ENCODE measurements at regions not wholly inside any gene's neighbourhood (a gene's known extent, or its start where the extent isn't known, plus 50 kb on each side); places are given as distances from the start of the nearest gene placed in this dataset.
"Not testable (repeated sequence)": the region's sequence is repeated elsewhere in the genome, so short reads cannot be mapped to it uniquely, and the experiment has no call there.

DNA sequence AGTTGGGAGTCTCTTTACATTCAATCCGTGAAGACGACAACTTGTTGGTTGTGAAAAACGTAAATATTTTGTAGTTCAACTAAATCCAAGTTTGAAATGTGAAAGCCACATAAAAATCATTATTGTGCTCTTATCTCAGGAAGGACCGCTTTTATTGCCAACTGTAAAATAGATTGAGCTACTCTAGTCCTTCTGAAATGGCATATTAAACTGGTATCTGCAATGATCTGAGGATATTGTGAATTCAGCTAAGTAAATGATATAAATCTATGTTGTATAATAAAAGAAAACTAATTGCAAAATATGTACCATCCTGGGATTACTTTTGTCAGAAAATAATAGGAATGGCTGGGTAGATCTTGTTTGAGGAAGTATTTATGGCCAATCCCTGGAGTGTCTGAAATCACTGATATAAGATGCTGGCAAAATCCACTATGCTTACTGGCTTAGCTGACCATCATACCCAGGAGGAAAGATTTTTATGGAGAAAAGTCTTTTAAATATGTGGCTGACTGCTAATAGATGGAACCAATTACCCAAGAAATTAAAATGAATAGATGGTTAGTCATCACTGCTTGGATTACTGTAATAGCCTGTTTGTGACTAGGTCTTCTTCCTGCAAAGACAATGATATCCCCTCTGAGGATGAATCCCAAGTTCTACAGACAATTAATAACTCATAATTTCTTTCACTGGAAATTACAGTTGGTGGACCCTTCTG lies 191.8 kb downstream of the SEMA6D start:
- intact Hi-C loops (cut with micrococcal nuclease) = no loop called here
- H3K4me3 Mint-ChIP-seq = no peak overlapping the region

DNA sequence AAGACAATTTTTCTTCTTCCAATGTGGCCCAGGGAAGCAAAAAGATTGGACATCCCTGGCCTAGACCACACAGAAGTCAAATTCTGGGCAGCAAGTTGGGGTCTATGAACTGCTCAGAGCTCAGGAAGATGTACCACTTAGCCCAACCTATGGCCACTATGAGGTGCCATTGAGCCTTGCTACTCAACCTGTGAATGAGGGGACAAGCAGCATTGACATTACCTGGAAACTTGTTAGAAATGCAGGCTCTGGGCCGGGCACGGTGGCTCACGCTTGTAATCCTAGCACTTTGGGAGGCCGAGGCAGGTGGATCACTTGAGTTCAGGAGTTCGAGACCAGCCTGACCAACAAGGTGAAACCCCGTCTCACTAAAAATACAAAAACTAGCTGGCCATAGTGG lies 195.6 kb downstream of the SEMA6D start:
- H3K4me3 ChIP-seq (replicated peaks in 1 of 3; ENCODE audit: low read depth in 2 of 3, low read length in 3 of 3); H4K20me1 ChIP-seq (ENCODE audit: insufficient read depth, low read length); H2AFZ ChIP-seq (ENCODE audit: insufficient read depth, low read depth, low read length, poor library complexity, severe bottlenecking); H3K9ac ChIP-seq (ENCODE audit: insufficient read depth, low read length, poor library complexity, severe bottlenecking); H3K36me3 ChIP-seq (replicated peaks in 1 of 2; ENCODE audit: control insufficient read depth in 1 of 2, insufficient read depth in 2 of 2, low read length in 2 of 2); H3K79me2 ChIP-seq (ENCODE audit: insufficient read depth, low read length); H3K9me3 Mint-ChIP-seq; H3K9me3 ChIP-seq (replicated peaks in 1 of 2; ENCODE audit: control insufficient read depth in 1 of 2, insufficient read depth in 1 of 2, low read length in 2 of 2); DNase-seq; intact Hi-C loops (cut with micrococcal nuclease); H3K4me1 Mint-ChIP-seq; H3K27ac ChIP-seq (ENCODE audit: low read depth in 1 of 2, low read length in 2 of 2); H3K4me2 ChIP-seq (replicated peaks; ENCODE audit: extremely low read depth, low read length, poor library complexity, severe bottlenecking); H3K27ac Mint-ChIP-seq; H3K36me3 Mint-ChIP-seq; H3K27me3 Mint-ChIP-seq (ENCODE audit: low read depth in 3 of 3); H3K27me3 ChIP-seq (ENCODE audit: control insufficient read depth in 2 of 2, insufficient read depth in 2 of 2, low read length in 2 of 2); H3K4me3 Mint-ChIP-seq; H3K4me1 ChIP-seq (ENCODE audit: control insufficient read depth in 1 of 2, insufficient read depth in 2 of 2, low read length in 2 of 2): not testable (repeated sequence)
- WGBS (ENCODE audit: insufficient coverage) = 90% methylated on average over 4 of the region's 6 CpGs

More for the DNA sequence above, 191.8 kb downstream of the SEMA6D start:
- Histone ChIP-seq H3K27ac (ENCODE audit: low read depth in 1 of 2, low read length in 2 of 2) (no peak overlapping the region), H3K79me2 (ENCODE audit: insufficient read depth, low read length) (no peaks in the 10 kb centered on the region), H4K20me1 (ENCODE audit: insufficient read depth, low read length) (no peaks in the 10 kb centered on the region), H3K36me3 (replicated peaks in 1 of 2; ENCODE audit: control insufficient read depth in 1 of 2, insufficient read depth in 2 of 2, low read length in 2 of 2) (no peaks in the 10 kb centered on the region), H3K4me3 (replicated peaks in 1 of 3; ENCODE audit: low read depth in 2 of 3, low read length in 3 of 3) (no peak overlapping the region), H3K9ac (ENCODE audit: insufficient read depth, low read length, poor library complexity, severe bottlenecking) (no peak overlapping the region), H2AFZ (ENCODE audit: insufficient read depth, low read depth, low read length, poor library complexity, severe bottlenecking) (no peak overlapping the region), H3K9me3 (replicated peaks in 1 of 2; ENCODE audit: control insufficient read depth in 1 of 2, insufficient read depth in 1 of 2, low read length in 2 of 2) (peaks cover 6% of the 10 kb centered on the region in 2 donors), H3K27me3 (ENCODE audit: control insufficient read depth in 2 of 2, insufficient read depth in 2 of 2, low read length in 2 of 2) (no peaks in the 10 kb centered on the region), H3K4me2 (replicated peaks; ENCODE audit: extremely low read depth, low read length, poor library complexity, severe bottlenecking) (no peak overlapping the region), H3K4me1 (ENCODE audit: control insufficient read depth in 1 of 2, insufficient read depth in 2 of 2, low read length in 2 of 2) (no peaks in the 10 kb centered on the region)
- no peak for TF ChIP-seq CTCF (IDR thresholded peaks at IDR 0.05)
- WGBS (ENCODE audit: insufficient coverage) = no CpG with 5 or more reads among the region's 4 CpGs
- H3K36me3 Mint-ChIP-seq = no peaks in the 10 kb centered on the region
- DNase-seq = no peak
- H3K27me3 Mint-ChIP-seq (ENCODE audit: low read depth in 3 of 3) = peaks cover 0 to 2% (median 2%) of the 10 kb centered on the region in 3 donors
- no peak overlapping the region for H3K27ac Mint-ChIP-seq
- H3K9me3 Mint-ChIP-seq = peaks cover 0 to 8% (median 5%) of the 10 kb centered on the region in 7 donors
- no peaks in the 10 kb centered on the region for H3K4me1 Mint-ChIP-seq

All from CD14-positive monocyte (primary cell).